Neural progenitor cell (in vitro differentiated cells): ENCODE measurements at regions not wholly inside any gene's neighbourhood (a gene's known extent, or its start where the extent isn't known, plus 50 kb on each side); places are given as distances from the start of the nearest gene placed in this dataset.

Source experiments
- EZH2 ChIP-seq: fragments of 200-600 bp; sonication (generic); IDR thresholded peaks from 2 replicates; pipeline ENCODE4 v1.6.1; 2017; ENCODE audit warnings: antibody characterized with exemption, mild to moderate bottlenecking, moderate library complexity
- EZH2phosphoT487 ChIP-seq: fragments of 200-600 bp; sonication (generic); IDR thresholded peaks from 2 replicates; pipeline ENCODE4 v1.6.1; 2017; ENCODE audit warnings: antibody characterized with exemption
- TF ChIP-seq, protein P1 (sequence below): fragments of 200-600 bp; sonication (generic); IDR thresholded peaks from 2 replicates; pipeline ENCODE4 v1.5.1; 2017; ENCODE audit warnings: antibody characterized with exemption, mild to moderate bottlenecking

GRCh38 chr4:122203407-122203806 lies 51.3 kb downstream of the BLTP1 start:
- no peak for TF ChIP-seq EZH2phosphoT487
- TF ChIP-seq, protein P1, sequence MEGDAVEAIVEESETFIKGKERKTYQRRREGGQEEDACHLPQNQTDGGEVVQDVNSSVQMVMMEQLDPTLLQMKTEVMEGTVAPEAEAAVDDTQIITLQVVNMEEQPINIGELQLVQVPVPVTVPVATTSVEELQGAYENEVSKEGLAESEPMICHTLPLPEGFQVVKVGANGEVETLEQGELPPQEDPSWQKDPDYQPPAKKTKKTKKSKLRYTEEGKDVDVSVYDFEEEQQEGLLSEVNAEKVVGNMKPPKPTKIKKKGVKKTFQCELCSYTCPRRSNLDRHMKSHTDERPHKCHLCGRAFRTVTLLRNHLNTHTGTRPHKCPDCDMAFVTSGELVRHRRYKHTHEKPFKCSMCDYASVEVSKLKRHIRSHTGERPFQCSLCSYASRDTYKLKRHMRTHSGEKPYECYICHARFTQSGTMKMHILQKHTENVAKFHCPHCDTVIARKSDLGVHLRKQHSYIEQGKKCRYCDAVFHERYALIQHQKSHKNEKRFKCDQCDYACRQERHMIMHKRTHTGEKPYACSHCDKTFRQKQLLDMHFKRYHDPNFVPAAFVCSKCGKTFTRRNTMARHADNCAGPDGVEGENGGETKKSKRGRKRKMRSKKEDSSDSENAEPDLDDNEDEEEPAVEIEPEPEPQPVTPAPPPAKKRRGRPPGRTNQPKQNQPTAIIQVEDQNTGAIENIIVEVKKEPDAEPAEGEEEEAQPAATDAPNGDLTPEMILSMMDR = no peak
- TF ChIP-seq EZH2 = no peak
